IMR-90 (cell line): ENCODE measurements at regions not wholly inside any gene's neighbourhood (a gene's known extent, or its start where the extent isn't known, plus 50 kb on each side); places are given as distances from the start of the nearest gene placed in this dataset.

ENCODE experiments used
- ATAC-seq: fragments of 200-7000 bp; cut with Tn5 transposase; 2 replicates; pipeline ENCODE4 v1.9.1; 2020; ENCODE audit warnings: low read depth, mild to moderate bottlenecking, moderate library complexity
- BruUV-seq: library from RNA; stranded (reverse); fragments of 400-500 nt; replicated peaks from 2 replicates; lab custom pipeline; 2021; lab: Mats Ljungman, UMichigan
- CTCF ChIA-PET: fragments of 300-600 bp; formaldehyde crosslinking; extraction: SDS; loops from one replicate; lab custom pipeline; 2021; ENCODE audit warnings: antibody characterized with exemption; lab: Yijun Ruan, JAX
- POLR2A ChIA-PET: fragments of 300-600 bp; sonication (Branson Sonifier 250); formaldehyde crosslinking; loops from one replicate; lab custom pipeline; 2022; ENCODE audit warnings: antibody characterized with exemption; ENCODE audit not compliant: unreplicated experiment; lab: Charles Lee
- DNase-seq: peaks from one replicate; pipeline ENCODE4 v3.0.0; 2013
- H2AFZ ChIP-seq: replicated peaks from 2 replicates; pipeline ENCODE3; 2013; ENCODE audit warnings: low read length, mild to moderate bottlenecking; ENCODE audit not compliant: poor library complexity
- H2AK5ac ChIP-seq: 2 replicates; pipeline ENCODE4 v1.6.1; 2013; ENCODE audit warnings: low read depth, low read length, inconsistent platforms
- H2AK9ac ChIP-seq: replicated peaks from 2 replicates; pipeline ENCODE3; 2013; ENCODE audit warnings: mild to moderate bottlenecking, low read depth, low read length, moderate library complexity; ENCODE audit not compliant: poor library complexity
- H2BK120ac ChIP-seq: 2 replicates; pipeline ENCODE4 v1.6.1; 2013; ENCODE audit warnings: low read depth, low read length, inconsistent platforms
- H2BK15ac ChIP-seq: 3 replicates; pipeline ENCODE4 v1.6.1; 2013; ENCODE audit warnings: low read depth, low read length, inconsistent platforms
- H2BK20ac ChIP-seq: 2 replicates; pipeline ENCODE4 v1.6.1; 2013; ENCODE audit warnings: low read depth, mild to moderate bottlenecking, inconsistent platforms, low read length, moderate library complexity
- H2BK5ac ChIP-seq: 2 replicates; pipeline ENCODE4 v1.6.1; 2013; ENCODE audit warnings: mild to moderate bottlenecking, low read depth, low read length, inconsistent platforms; ENCODE audit not compliant: poor library complexity, severe bottlenecking
- H3K14ac ChIP-seq: replicated peaks from 2 replicates; pipeline ENCODE4 v1.6.1; 2013; ENCODE audit warnings: low read depth, low read length, inconsistent platforms
- H3K18ac ChIP-seq: 2 replicates; pipeline ENCODE4 v1.6.1; 2013; ENCODE audit warnings: low read depth, low read length, control low read depth
- H3K23ac ChIP-seq: 2 replicates; pipeline ENCODE4 v1.6.1; 2013; ENCODE audit warnings: low read depth, low read length, inconsistent platforms
- H3K27ac ChIP-seq: 2 replicates; pipeline ENCODE4 v1.5.1; 2013; ENCODE audit warnings: mild to moderate bottlenecking, control low read depth, low read length; ENCODE audit not compliant: insufficient read depth
- H3K27me3 ChIP-seq: 2 replicates; pipeline ENCODE4 v1.6.1; 2013; ENCODE audit warnings: low read length; ENCODE audit not compliant: control insufficient read depth, insufficient read depth
- H3K36me3 ChIP-seq: 2 replicates; pipeline ENCODE4 v1.6.1; 2013; ENCODE audit warnings: low read length, mixed read lengths; ENCODE audit not compliant: control insufficient read depth, insufficient read depth
- H3K4ac ChIP-seq: 2 replicates; pipeline ENCODE4 v1.6.1; 2013; ENCODE audit warnings: low read depth, low read length, inconsistent platforms
- H3K4me1 ChIP-seq: 2 replicates; pipeline ENCODE4 v1.6.1; 2013; ENCODE audit warnings: low read length, mixed read lengths; ENCODE audit not compliant: control insufficient read depth, insufficient read depth
- H3K4me2 ChIP-seq: 2 replicates; pipeline ENCODE4 v1.6.1; 2013; ENCODE audit warnings: low read depth, mild to moderate bottlenecking, control low read depth, low read length, moderate library complexity
- H3K4me3 ChIP-seq: 2 replicates; pipeline ENCODE4 v1.5.1; 2013; ENCODE audit warnings: low read depth, mild to moderate bottlenecking, control low read depth, low read length, moderate library complexity; ENCODE audit not compliant: insufficient read depth
- H3K56ac ChIP-seq: 2 replicates; pipeline ENCODE4 v1.6.1; 2013; ENCODE audit warnings: low read length, inconsistent platforms; ENCODE audit not compliant: insufficient read depth; ENCODE audit errors: extremely low read depth
- H3K79me1 ChIP-seq, 2 experiments: 2 replicates each; pipeline ENCODE4 v1.6.1; 2013; ENCODE audit warnings: low read length in 2 of 2, inconsistent platforms in 1 of 2, low read depth in 1 of 2
- H3K9ac ChIP-seq: 2 replicates; pipeline ENCODE4 v1.6.1; 2013; ENCODE audit warnings: low read depth, low read length, control low read depth
- H3K9me1 ChIP-seq: 2 replicates; pipeline ENCODE4 v1.6.1; 2013; ENCODE audit warnings: low read length, inconsistent platforms; ENCODE audit not compliant: insufficient read depth
- H3K9me3 ChIP-seq: 2 replicates; pipeline ENCODE4 v1.6.1; 2013; ENCODE audit warnings: low read length; ENCODE audit not compliant: control insufficient read depth, insufficient read depth
- H4K20me1 ChIP-seq: 2 replicates; pipeline ENCODE4 v1.6.1; 2013; ENCODE audit warnings: low read length, inconsistent platforms; ENCODE audit not compliant: insufficient read depth
- H4K5ac ChIP-seq: 2 replicates; pipeline ENCODE4 v1.6.1; 2013; ENCODE audit warnings: mild to moderate bottlenecking, low read depth, low read length, control low read depth
- H4K8ac ChIP-seq, 2 experiments: 2 replicates each; pipeline ENCODE4 v1.6.1; 2013; ENCODE audit warnings: low read depth in 2 of 2, low read length in 2 of 2, control low read depth in 1 of 2, inconsistent platforms in 1 of 2
- H4K91ac ChIP-seq: 2 replicates; pipeline ENCODE4 v1.6.1; 2013; ENCODE audit warnings: low read depth, low read length, inconsistent platforms; ENCODE audit not compliant: insufficient read depth
- BHLHE40 ChIP-seq: fragments of 150-350 bp; IDR thresholded peaks from 2 replicates; pipeline ENCODE4 v1.6.1; 2016; ENCODE audit warnings: mild to moderate bottlenecking, low read depth, low read length
- CEBPB ChIP-seq: IDR thresholded peaks from 2 replicates; pipeline ENCODE4 v1.6.1; 2012; ENCODE audit warnings: low read depth, low read length, improper control_type of control experiment
- CHD1 ChIP-seq: IDR thresholded peaks from 2 replicates; pipeline ENCODE4 v1.6.1; 2012; ENCODE audit warnings: low read depth, low read length, improper control_type of control experiment
- ELK1 ChIP-seq: fragments of 150-350 bp; IDR thresholded peaks from 2 replicates; pipeline ENCODE4 v1.6.1; 2016; ENCODE audit warnings: low read depth, mild to moderate bottlenecking, low read length, moderate library complexity, borderline replicate concordance
- FOS ChIP-seq: fragments of 150-350 bp; IDR thresholded peaks from 2 replicates; pipeline ENCODE4 v1.6.1; 2016; ENCODE audit warnings: low read depth, low read length
- MAFK ChIP-seq: IDR thresholded peaks from 2 replicates; pipeline ENCODE4 v1.6.1; 2012; ENCODE audit warnings: low read depth, low read length, improper control_type of control experiment
- MAZ ChIP-seq: IDR thresholded peaks from 2 replicates; pipeline ENCODE4 v1.6.1; 2012; ENCODE audit warnings: low read depth, mild to moderate bottlenecking, low read length, improper control_type of control experiment, moderate library complexity, borderline replicate concordance
- MXI1 ChIP-seq: IDR thresholded peaks from 2 replicates; pipeline ENCODE4 v1.6.1; 2012; ENCODE audit warnings: low read depth, mild to moderate bottlenecking, low read length, moderate library complexity, borderline replicate concordance
- NFE2L2 ChIP-seq: fragments of 150-350 bp; IDR thresholded peaks from 2 replicates; pipeline ENCODE4 v1.6.1; 2016; ENCODE audit warnings: low read depth, mild to moderate bottlenecking, low read length
- POLR2A ChIP-seq: IDR thresholded peaks from 2 replicates; pipeline ENCODE4 v1.6.1; 2012; ENCODE audit warnings: mild to moderate bottlenecking, low read depth, low read length
- RAD21 ChIP-seq: IDR thresholded peaks from 2 replicates; pipeline ENCODE4 v1.6.1; 2012; ENCODE audit warnings: low read length, improper control_type of control experiment
- RCOR1 ChIP-seq: IDR thresholded peaks from 2 replicates; pipeline ENCODE4 v1.6.1; 2012; ENCODE audit warnings: mild to moderate bottlenecking, low read length, improper control_type of control experiment; ENCODE audit not compliant: insufficient replicate concordance
- RFX5 ChIP-seq: IDR thresholded peaks from 2 replicates; pipeline ENCODE4 v1.8.0; 2012; ENCODE audit warnings: low read depth, mild to moderate bottlenecking, low read length, moderate library complexity
- SMC3 ChIP-seq: fragments of 150-350 bp; IDR thresholded peaks from 2 replicates; pipeline ENCODE4 v1.6.1; 2016; ENCODE audit warnings: low read depth, mild to moderate bottlenecking, antibody characterized with exemption, low read length, moderate library complexity
- USF2 ChIP-seq: fragments of 150-350 bp; IDR thresholded peaks from 2 replicates; pipeline ENCODE4 v1.6.1; 2017; ENCODE audit warnings: mild to moderate bottlenecking, antibody characterized with exemption, low read length, low read depth
- WGBS, 2 experiments: methylation state at CpG; one replicate each; pipeline versions ENCODE4 v1.1.5 to v1.1.7; 2013; ENCODE audit warnings: missing lambda C conversion rate in 2 of 2; ENCODE audit not compliant: insufficient read length in 1 of 2; ENCODE audit errors: extremely low coverage in 2 of 2; 5-methylcytosine and 5-hydroxymethylcytosine counted together
- dilution Hi-C: fragments of 300-500 bp; cut with HindIII; formaldehyde crosslinking; loops from one replicate; pipeline ENCODE4 v1.14.3; 2018; ENCODE audit warnings: low sequenced_read_pairs; ENCODE audit not compliant: unreplicated experiment
- in situ Hi-C: fragments of 300-500 bp; cut with MboI; formaldehyde crosslinking; loops from 3 replicates; pipeline ENCODE4 v1.14.3; 2019; ENCODE audit warnings: low sequenced_read_pairs, inconsistent platforms, mixed read lengths
- intact Hi-C: fragments of 100-400 bp; cut with micrococcal nuclease; formaldehyde crosslinking; loops from 2 replicates; pipeline ENCODE4 v1.10.0; 2022

- Histone ChIP-seq H4K8ac (no peak overlapping the region), H3K56ac (no peak overlapping the region), H2BK15ac (no peak overlapping the region), H3K4me3 (no peak overlapping the region), H2BK5ac (no peak overlapping the region), H2AK9ac (no peak overlapping the region), H3K18ac (no peak overlapping the region), H4K5ac (no peak overlapping the region), H2BK20ac (no peak overlapping the region), H2AFZ (no peak overlapping the region), H3K4me2 (no peak overlapping the region), H2BK120ac (no peak overlapping the region), H3K27me3 (no peaks in the 10 kb centered on the region), H2AK5ac (no peak overlapping the region), H3K9ac (no peak overlapping the region), H3K27ac (no peak overlapping the region), H3K23ac (no peak overlapping the region), H3K9me1 (no peaks in the 10 kb centered on the region), H3K4ac (no peak overlapping the region), H4K20me1 (no peaks in the 10 kb centered on the region), H3K79me1 (no peaks in the 10 kb centered on the region), H3K9me3 (peaks cover 2% of the 10 kb centered on the region; the same call in 1 of the 2 replicates), H3K14ac (no peak overlapping the region), H3K36me3 (no peaks in the 10 kb centered on the region), H3K4me1 (no peaks in the 10 kb centered on the region), H4K91ac (no peak overlapping the region)
- no peak for ATAC-seq
- in situ Hi-C loops: no loop called here
- intact Hi-C loops: no loop called here
- TF ChIP-seq RFX5 (no peak), MAFK (no peak), RCOR1 (no peak), FOS (no peak), BHLHE40 (no peak), MAZ (no peak), CEBPB (no peak), SMC3 (no peak), ELK1 (no peak), MXI1 (no peak), RAD21 (no peak), USF2 (no peak), NFE2L2 (no peak), POLR2A (no peak), CHD1 (no peak)
- ChIA-PET CTCF (no interaction called here), POLR2A (no interaction called here)
- no CpG with 5 or more reads among the region's 2 CpGs for whole genome bisulfite sequencing, 2 experiments
- DNase-seq: no peak
- no TSS peak for BruUV-seq
- dilution Hi-C loops: no loop called here
These were observed 652.5 kb downstream of the AMY1C start for GRCh38 chr1:104402178-104402577.
